ENCODE measurements at regions not wholly inside any gene's neighbourhood (a gene's known extent, or its start where the extent isn't known, plus 50 kb on each side); places are given as distances from the start of the nearest gene placed in this dataset.
"Not testable (repeated sequence)": the region's sequence is repeated elsewhere in the genome, so short reads cannot be mapped to it uniquely, and the experiment has no call there.

- BruUV-seq (replicated peaks), result no TSS peak
- H3K36me3 ChIP-seq (ENCODE audit: control insufficient read depth, insufficient read depth, low read length), result no peaks in the 10 kb centered on the region
These were observed 796.5 kb downstream of the PRIM2 start for GRCh38 chr6:58113960-58114359.

DNA sequence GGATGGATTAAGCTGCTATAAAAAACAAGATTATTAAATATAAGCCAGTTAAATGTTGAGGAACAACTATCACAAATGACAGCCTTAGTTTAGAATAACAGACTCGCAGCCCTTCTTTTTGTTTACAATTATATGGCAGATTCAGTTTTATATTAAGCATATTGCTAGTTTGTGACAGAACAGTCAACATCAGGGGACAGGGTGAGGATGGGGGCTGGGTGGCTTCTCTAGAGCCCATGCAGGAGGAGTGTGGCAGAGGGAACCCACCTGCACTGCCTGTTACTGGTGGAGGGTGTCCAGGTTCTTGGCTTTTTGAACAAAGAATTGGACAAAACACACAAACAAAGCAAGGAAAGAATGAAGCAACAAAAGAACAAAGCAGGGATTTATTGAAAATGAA is 799.7 kb downstream of the PRIM2 start:
- H3K27ac ChIP-seq (ENCODE audit: low read length); H3K4me1 ChIP-seq (ENCODE audit: control insufficient read depth, insufficient read depth, low read length); H3K27me3 ChIP-seq (ENCODE audit: control insufficient read depth, insufficient read depth, low read length); DNase-seq (ENCODE audit: low read depth, low spot score); H3K36me3 ChIP-seq (ENCODE audit: control insufficient read depth, insufficient read depth, low read length); POLR2A ChIA-PET; in situ Hi-C loops (cut with HindIII; ENCODE audit: low pct_unique_long_range_greater_than_20kb, low sequenced_read_pairs); intact Hi-C loops (cut with micrococcal nuclease; ENCODE audit: unreplicated experiment); H3K9me3 ChIP-seq (ENCODE audit: control insufficient read depth, insufficient read depth, low read depth, low read length); CTCF ChIA-PET; ATAC-seq; H3K4me3 ChIP-seq (ENCODE audit: low read depth in 2 of 2, low read length in 2 of 2); BruUV-seq (replicated peaks): not testable (repeated sequence)

More at GRCh38 chr6:58113960-58114359, 796.5 kb downstream of the PRIM2 start:
- TF ChIP-seq CTCF (IDR thresholded peaks at IDR 0.05) (no peak), TCF7L2 (IDR thresholded peaks at IDR 0.05; ENCODE audit: low read depth, low read length) (no peak), SIN3A (IDR thresholded peaks at IDR 0.05; ENCODE audit: borderline replicate concordance, insufficient read depth, low read depth, low read length) (no peak), REST (IDR thresholded peaks at IDR 0.05; ENCODE audit: insufficient read depth in 1 of 2, low read depth in 2 of 2, low read length in 1 of 2) (no peak), POLR2AphosphoS5 (IDR thresholded peaks at IDR 0.05; ENCODE audit: low read depth, low read length) (no peak)
- H3K4me1 ChIP-seq (ENCODE audit: control insufficient read depth, insufficient read depth, low read length), result no peaks in the 10 kb centered on the region
- ChIA-PET POLR2A (no interaction called here), CTCF (no interaction called here)
- DNase-seq (ENCODE audit: low read depth, low spot score) (no peak), ATAC-seq (no peak; the same call in 1 of the 2 replicates)
- H3K27me3 ChIP-seq (ENCODE audit: control insufficient read depth, insufficient read depth, low read length), result no peaks in the 10 kb centered on the region
- H3K9me3 ChIP-seq (ENCODE audit: control insufficient read depth, insufficient read depth, low read depth, low read length), result no peaks in the 10 kb centered on the region
- H3K27ac ChIP-seq (ENCODE audit: low read length), result no peak overlapping the region
- no peak overlapping the region for H3K4me3 ChIP-seq (ENCODE audit: low read depth in 2 of 2, low read length in 2 of 2)
- in situ Hi-C loops (cut with HindIII; ENCODE audit: low pct_unique_long_range_greater_than_20kb, low sequenced_read_pairs) (no loop called here), intact Hi-C loops (cut with micrococcal nuclease; ENCODE audit: unreplicated experiment) (no loop called here)

DNA sequence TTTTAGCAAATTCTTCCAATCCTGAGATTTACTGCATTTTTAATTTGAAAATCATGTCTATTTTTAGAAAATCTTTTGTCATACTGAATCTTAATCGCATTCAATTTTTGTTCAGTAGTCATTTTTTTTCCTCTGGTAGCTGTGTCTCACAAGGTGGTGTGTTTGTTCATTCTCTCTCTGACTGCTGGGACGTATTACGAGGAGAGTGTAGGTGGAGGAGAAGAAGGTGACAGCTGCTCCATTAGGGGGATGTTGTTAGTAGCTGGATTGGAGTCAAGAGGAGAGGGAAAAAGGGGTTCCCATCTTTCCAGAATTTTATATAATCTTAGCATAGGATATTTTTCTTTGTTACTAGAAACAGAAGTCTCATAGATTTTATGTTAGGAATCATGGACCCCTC is 804.2 kb downstream of the PRIM2 start:
- intact Hi-C loops (cut with micrococcal nuclease; ENCODE audit: unreplicated experiment); CTCF ChIA-PET: not testable (repeated sequence)

GRCh38 chr6:58123770-58124169 is 806.3 kb downstream of the PRIM2 start:
- intact Hi-C loops (cut with micrococcal nuclease; ENCODE audit: unreplicated experiment); in situ Hi-C loops (cut with HindIII; ENCODE audit: low pct_unique_long_range_greater_than_20kb, low sequenced_read_pairs); H3K4me1 ChIP-seq (ENCODE audit: control insufficient read depth, insufficient read depth, low read length); DNase-seq (ENCODE audit: low read depth, low spot score); H3K36me3 ChIP-seq (ENCODE audit: control insufficient read depth, insufficient read depth, low read length); ATAC-seq; H3K27ac ChIP-seq (ENCODE audit: low read length); H3K9me3 ChIP-seq (ENCODE audit: control insufficient read depth, insufficient read depth, low read depth, low read length); BruUV-seq (replicated peaks); POLR2A ChIA-PET; H3K4me3 ChIP-seq (ENCODE audit: low read depth in 2 of 2, low read length in 2 of 2); CTCF ChIA-PET; H3K27me3 ChIP-seq (ENCODE audit: control insufficient read depth, insufficient read depth, low read length): not testable (repeated sequence)

More for the DNA sequence above, 804.2 kb downstream of the PRIM2 start:
- BruUV-seq (replicated peaks); H3K9me3 ChIP-seq (ENCODE audit: control insufficient read depth, insufficient read depth, low read depth, low read length); DNase-seq (ENCODE audit: low read depth, low spot score); H3K27me3 ChIP-seq (ENCODE audit: control insufficient read depth, insufficient read depth, low read length); H3K27ac ChIP-seq (ENCODE audit: low read length); H3K4me3 ChIP-seq (ENCODE audit: low read depth in 2 of 2, low read length in 2 of 2); H3K4me1 ChIP-seq (ENCODE audit: control insufficient read depth, insufficient read depth, low read length); ATAC-seq; POLR2A ChIA-PET; in situ Hi-C loops (cut with HindIII; ENCODE audit: low pct_unique_long_range_greater_than_20kb, low sequenced_read_pairs); H3K36me3 ChIP-seq (ENCODE audit: control insufficient read depth, insufficient read depth, low read length): not testable (repeated sequence)

DNA sequence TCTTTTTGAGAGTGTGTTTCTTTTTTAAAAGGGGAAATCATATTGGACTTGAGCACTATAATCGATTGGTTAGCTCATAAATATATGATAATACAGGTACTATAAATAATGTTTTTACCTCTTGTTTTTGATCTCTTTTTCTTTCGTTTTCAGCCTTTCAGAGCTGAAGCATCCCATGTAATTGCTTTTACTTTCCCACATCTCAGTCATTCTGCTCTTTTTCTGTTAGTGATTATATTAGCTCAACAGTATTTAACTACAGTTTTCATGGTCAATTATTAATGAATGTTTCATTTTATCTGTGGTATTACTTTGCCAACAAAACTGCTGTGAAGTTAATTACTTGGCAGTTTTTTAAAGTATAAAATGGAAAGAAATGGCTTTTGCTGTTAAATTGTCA is 811.1 kb downstream of the PRIM2 start:
- in situ Hi-C loops (cut with HindIII; ENCODE audit: low pct_unique_long_range_greater_than_20kb, low sequenced_read_pairs); H3K27ac ChIP-seq (ENCODE audit: low read length); H3K36me3 ChIP-seq (ENCODE audit: control insufficient read depth, insufficient read depth, low read length); H3K4me3 ChIP-seq (ENCODE audit: low read depth in 2 of 2, low read length in 2 of 2); H3K27me3 ChIP-seq (ENCODE audit: control insufficient read depth, insufficient read depth, low read length); ATAC-seq; intact Hi-C loops (cut with micrococcal nuclease; ENCODE audit: unreplicated experiment); H3K9me3 ChIP-seq (ENCODE audit: control insufficient read depth, insufficient read depth, low read depth, low read length); POLR2A ChIA-PET; H3K4me1 ChIP-seq (ENCODE audit: control insufficient read depth, insufficient read depth, low read length); CTCF ChIA-PET; DNase-seq (ENCODE audit: low read depth, low spot score); BruUV-seq (replicated peaks): not testable (repeated sequence)

All from Panc1 (cell line).